ENCODE measurements at regions not wholly inside any gene's neighbourhood (a gene's known extent, or its start where the extent isn't known, plus 50 kb on each side); places are given as distances from the start of the nearest gene placed in this dataset.

DNA sequence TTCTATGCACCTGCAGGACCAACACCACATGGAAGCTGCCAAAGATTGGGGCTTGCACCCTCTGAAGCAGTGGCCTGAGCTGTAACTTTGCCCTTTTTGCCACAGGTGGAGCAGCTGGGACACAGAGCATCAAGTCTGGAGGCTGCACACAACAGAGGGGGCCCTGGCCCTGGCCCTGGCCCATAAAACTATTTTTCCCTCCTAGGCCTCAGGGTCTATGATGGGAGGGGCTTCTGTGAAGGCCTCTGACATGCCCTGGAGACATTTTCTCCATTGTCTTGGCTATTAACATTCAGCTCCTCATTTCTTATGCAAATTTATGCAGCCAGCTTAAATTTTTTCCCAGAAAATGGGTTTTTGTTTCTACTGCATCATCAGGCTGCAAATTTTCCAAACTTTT, 335.5 kb downstream of the ARPP21 start:
- no peaks in the 10 kb centered on the region for H3K36me3 ChIP-seq (replicated peaks)
- in situ Hi-C loops (cut with HindIII; ENCODE audit: low pct_ligation_motif_present, low sequenced_read_pairs) = no loop called here

DNA sequence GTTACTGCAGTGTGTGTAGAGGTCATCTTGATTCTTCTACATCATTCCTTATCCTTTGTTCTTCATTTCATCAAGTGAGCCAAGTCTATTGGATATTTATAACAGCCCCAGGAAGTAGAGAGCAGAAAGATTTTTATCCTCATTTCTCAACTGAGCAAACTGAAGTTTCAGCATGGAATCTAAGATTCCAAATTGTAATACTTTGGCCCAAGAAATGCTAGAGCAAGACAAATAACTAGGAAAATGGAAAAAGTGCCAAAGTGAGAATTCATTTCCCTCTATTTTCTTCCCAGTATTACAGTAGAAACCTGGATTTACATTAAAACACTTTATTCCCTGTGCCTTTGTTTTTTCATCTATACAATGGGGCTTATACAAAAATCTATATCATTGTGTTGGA, 346.8 kb downstream of the ARPP21 start:
- H3K27me3 ChIP-seq (replicated peaks) = no peaks in the 10 kb centered on the region
- no peak overlapping the region for H3K4me3 ChIP-seq (ENCODE audit: low read depth, low read length)
- TF ChIP-seq, protein P1, sequence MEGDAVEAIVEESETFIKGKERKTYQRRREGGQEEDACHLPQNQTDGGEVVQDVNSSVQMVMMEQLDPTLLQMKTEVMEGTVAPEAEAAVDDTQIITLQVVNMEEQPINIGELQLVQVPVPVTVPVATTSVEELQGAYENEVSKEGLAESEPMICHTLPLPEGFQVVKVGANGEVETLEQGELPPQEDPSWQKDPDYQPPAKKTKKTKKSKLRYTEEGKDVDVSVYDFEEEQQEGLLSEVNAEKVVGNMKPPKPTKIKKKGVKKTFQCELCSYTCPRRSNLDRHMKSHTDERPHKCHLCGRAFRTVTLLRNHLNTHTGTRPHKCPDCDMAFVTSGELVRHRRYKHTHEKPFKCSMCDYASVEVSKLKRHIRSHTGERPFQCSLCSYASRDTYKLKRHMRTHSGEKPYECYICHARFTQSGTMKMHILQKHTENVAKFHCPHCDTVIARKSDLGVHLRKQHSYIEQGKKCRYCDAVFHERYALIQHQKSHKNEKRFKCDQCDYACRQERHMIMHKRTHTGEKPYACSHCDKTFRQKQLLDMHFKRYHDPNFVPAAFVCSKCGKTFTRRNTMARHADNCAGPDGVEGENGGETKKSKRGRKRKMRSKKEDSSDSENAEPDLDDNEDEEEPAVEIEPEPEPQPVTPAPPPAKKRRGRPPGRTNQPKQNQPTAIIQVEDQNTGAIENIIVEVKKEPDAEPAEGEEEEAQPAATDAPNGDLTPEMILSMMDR (IDR thresholded peaks at IDR 0.05; ENCODE audit: low read depth, low read length, missing control alignments) = no peak
- H3K27ac ChIP-seq = no peak overlapping the region
- in situ Hi-C loops (cut with HindIII; ENCODE audit: low pct_ligation_motif_present, low sequenced_read_pairs) = no loop called here
- DNase-seq = no peak
- no peaks in the 10 kb centered on the region for H3K36me3 ChIP-seq (replicated peaks)

More for the DNA sequence above, 335.5 kb downstream of the ARPP21 start:
- no peak overlapping the region for H3K27ac ChIP-seq
- TF ChIP-seq, protein P1 (IDR thresholded peaks at IDR 0.05; ENCODE audit: low read depth, low read length, missing control alignments) = no peak
- no peaks in the 10 kb centered on the region for H3K27me3 ChIP-seq (replicated peaks)
- DNase-seq = no peak
- H3K4me3 ChIP-seq (ENCODE audit: low read depth, low read length) = no peak overlapping the region

DNA sequence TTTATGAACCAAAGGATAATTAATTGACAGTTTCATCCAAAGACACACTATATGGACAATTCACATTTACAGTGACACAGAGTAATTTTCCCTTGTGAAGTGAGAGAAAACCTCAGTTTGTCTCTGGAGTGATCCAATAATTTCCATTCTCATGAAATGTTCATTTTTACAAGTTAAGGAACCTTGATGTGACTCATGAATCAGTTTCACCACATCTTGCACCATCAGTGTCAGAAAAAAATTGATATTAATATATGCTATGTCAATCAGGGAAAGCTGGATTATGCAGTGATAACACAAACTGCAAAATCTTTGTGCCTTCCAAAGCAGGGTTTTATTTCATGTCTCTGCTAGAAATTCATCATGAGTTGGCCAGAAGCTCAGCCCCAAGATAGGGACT, 348.1 kb downstream of the ARPP21 start:
- DNase-seq = no peak
- in situ Hi-C loops (cut with HindIII; ENCODE audit: low pct_ligation_motif_present, low sequenced_read_pairs) = no loop called here
- H3K27ac ChIP-seq = no peak overlapping the region
- H3K36me3 ChIP-seq (replicated peaks) = no peaks in the 10 kb centered on the region
- TF ChIP-seq, protein P1 (IDR thresholded peaks at IDR 0.05; ENCODE audit: low read depth, low read length, missing control alignments) = no peak
- H3K27me3 ChIP-seq (replicated peaks) = no peaks in the 10 kb centered on the region
- no peak overlapping the region for H3K4me3 ChIP-seq (ENCODE audit: low read depth, low read length)

DNA sequence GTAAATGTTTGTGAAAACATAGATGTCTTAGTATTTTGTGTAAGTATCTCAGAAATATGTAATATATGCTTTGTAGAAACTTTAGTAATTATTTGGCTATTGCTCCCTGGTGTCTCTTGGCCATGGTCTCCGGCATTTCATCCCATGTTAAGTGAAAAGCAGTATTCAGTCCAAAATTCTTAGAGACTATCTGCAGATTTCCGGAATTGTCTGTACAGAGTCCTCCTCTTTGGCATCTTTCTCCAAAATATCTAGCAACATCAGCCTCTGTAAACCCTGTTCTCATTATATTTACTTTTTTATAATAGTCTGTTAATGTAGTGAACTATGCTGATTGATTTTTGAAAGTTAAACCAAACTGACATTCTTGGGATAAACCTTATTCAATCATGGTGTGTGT, 352.7 kb downstream of the ARPP21 start:
- in situ Hi-C loops (cut with HindIII; ENCODE audit: low pct_ligation_motif_present, low sequenced_read_pairs) = no loop called here
- TF ChIP-seq, protein P1 (IDR thresholded peaks at IDR 0.05; ENCODE audit: low read depth, low read length, missing control alignments) = no peak
- Histone ChIP-seq H3K4me3 (ENCODE audit: low read depth, low read length) (no peak overlapping the region), H3K36me3 (replicated peaks) (no peaks in the 10 kb centered on the region), H3K27ac (no peak overlapping the region), H3K27me3 (replicated peaks) (no peaks in the 10 kb centered on the region)
- no peak for DNase-seq

DNA sequence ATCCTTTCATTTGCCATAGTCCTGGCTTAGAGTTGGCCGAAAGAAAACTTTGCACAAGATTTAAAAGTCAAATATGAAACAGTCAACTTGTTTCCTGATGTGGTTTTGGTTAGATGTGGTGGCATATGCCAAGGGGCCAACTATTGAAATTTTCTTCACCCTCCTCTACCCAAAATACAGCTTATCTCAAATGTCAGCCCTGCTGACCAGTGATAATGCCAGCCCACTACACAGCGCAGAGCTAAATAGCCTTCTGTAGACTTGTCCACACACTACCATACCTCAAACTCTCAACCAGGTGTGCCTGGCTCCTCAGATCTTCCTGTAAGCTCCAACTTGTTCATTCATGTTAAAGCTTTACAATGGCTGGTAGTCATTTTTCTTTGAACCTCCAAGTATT, 368.5 kb upstream of the STAC start:
- no peak overlapping the region for H3K4me3 ChIP-seq (ENCODE audit: low read depth, low read length)
- H3K27me3 ChIP-seq (replicated peaks) = no peaks in the 10 kb centered on the region
- no peaks in the 10 kb centered on the region for H3K36me3 ChIP-seq (replicated peaks)
- in situ Hi-C loops (cut with HindIII; ENCODE audit: low pct_ligation_motif_present, low sequenced_read_pairs) = no loop called here
- H3K27ac ChIP-seq = no peak overlapping the region
- TF ChIP-seq, protein P1 (IDR thresholded peaks at IDR 0.05; ENCODE audit: low read depth, low read length, missing control alignments) = no peak
- no peak for DNase-seq

DNA sequence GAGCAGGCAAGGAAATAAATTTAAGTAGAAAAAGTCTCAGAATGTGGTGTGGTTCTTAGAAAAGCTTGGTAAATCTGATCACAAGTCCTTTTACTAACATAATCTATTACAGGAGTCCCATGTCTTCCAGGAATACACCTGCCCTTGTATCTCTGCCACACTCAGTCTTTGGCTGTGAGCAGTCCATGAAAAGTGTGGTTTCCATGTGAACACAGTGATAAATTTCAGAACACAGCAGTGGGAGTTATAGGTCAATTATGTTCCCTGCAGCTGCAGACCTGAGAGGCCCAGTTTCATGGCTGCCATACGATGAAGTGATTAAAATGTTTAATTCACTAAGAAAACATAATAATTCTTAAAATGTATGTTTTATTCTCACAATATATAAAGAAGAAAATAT, 366.9 kb upstream of the STAC start:
- in situ Hi-C loops (cut with HindIII; ENCODE audit: low pct_ligation_motif_present, low sequenced_read_pairs) = no loop called here
- no peak for DNase-seq
- no peak overlapping the region for H3K27ac ChIP-seq
- H3K36me3 ChIP-seq (replicated peaks) = no peaks in the 10 kb centered on the region
- H3K27me3 ChIP-seq (replicated peaks) = no peaks in the 10 kb centered on the region
- TF ChIP-seq, protein P1 (IDR thresholded peaks at IDR 0.05; ENCODE audit: low read depth, low read length, missing control alignments) = no peak
- H3K4me3 ChIP-seq (ENCODE audit: low read depth, low read length) = no peak overlapping the region

All from brain microvascular endothelial cell (primary cell).